ENCODE measurements at regions not wholly inside any gene's neighbourhood (a gene's known extent, or its start where the extent isn't known, plus 50 kb on each side); places are given as distances from the start of the nearest gene placed in this dataset.

DNA sequence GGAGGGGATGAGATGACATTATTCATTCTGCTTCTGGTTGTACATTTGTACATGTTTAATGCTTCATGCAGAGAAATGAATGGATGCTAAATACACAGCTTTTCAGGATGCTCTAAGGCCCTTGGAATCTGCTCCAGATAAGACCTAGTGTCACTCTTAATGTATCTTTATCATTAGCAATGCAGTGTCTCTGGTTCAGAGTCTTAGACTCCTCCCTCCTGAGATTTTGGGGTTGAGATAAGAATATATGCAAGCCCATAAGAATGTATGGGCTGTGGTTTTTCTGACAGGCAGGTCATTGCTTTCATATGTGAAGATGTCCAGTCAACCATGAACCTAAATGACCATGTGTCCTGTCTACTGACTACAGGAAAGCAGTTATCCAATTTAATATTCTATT is 415.5 kb downstream of the RPS6KC1 start:
- H3K4me3 Mint-ChIP-seq: no peak overlapping the region
- H3K9me3 Mint-ChIP-seq: peaks cover 7% of the 10 kb centered on the region; the same call in 1 of the 2 replicates
- no peak for TF ChIP-seq JAZF1 (CRISPR knock-in tag; IDR thresholded peaks at IDR 0.05)
- no peak for TF ChIP-seq JUN (CRISPR knock-in tag; IDR thresholded peaks at IDR 0.05)
- no peak for TF ChIP-seq RORB (CRISPR knock-in tag; IDR thresholded peaks at IDR 0.05)
- TF ChIP-seq CREM (CRISPR knock-in tag; IDR thresholded peaks at IDR 0.05): no peak
- TF ChIP-seq, protein P1, sequence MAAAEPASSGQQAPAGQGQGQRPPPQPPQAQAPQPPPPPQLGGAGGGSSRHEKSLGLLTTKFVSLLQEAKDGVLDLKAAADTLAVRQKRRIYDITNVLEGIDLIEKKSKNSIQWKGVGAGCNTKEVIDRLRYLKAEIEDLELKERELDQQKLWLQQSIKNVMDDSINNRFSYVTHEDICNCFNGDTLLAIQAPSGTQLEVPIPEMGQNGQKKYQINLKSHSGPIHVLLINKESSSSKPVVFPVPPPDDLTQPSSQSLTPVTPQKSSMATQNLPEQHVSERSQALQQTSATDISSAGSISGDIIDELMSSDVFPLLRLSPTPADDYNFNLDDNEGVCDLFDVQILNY (CRISPR knock-in tag; IDR thresholded peaks at IDR 0.05): no peak
- TF ChIP-seq, protein P2, sequence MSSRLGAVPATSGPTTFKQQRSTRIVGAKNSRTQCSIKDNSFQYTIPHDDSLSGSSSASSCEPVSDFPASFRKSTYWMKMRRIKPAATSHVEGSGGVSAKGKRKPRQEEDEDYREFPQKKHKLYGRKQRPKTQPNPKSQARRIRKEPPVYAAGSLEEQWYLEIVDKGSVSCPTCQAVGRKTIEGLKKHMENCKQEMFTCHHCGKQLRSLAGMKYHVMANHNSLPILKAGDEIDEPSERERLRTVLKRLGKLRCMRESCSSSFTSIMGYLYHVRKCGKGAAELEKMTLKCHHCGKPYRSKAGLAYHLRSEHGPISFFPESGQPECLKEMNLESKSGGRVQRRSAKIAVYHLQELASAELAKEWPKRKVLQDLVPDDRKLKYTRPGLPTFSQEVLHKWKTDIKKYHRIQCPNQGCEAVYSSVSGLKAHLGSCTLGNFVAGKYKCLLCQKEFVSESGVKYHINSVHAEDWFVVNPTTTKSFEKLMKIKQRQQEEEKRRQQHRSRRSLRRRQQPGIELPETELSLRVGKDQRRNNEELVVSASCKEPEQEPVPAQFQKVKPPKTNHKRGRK (CRISPR knock-in tag; IDR thresholded peaks at IDR 0.05; ENCODE audit: borderline replicate concordance): no peak
- no peak for TF ChIP-seq HMGA2 (CRISPR knock-in tag; IDR thresholded peaks at IDR 0.05)
- TF ChIP-seq, protein P3, sequence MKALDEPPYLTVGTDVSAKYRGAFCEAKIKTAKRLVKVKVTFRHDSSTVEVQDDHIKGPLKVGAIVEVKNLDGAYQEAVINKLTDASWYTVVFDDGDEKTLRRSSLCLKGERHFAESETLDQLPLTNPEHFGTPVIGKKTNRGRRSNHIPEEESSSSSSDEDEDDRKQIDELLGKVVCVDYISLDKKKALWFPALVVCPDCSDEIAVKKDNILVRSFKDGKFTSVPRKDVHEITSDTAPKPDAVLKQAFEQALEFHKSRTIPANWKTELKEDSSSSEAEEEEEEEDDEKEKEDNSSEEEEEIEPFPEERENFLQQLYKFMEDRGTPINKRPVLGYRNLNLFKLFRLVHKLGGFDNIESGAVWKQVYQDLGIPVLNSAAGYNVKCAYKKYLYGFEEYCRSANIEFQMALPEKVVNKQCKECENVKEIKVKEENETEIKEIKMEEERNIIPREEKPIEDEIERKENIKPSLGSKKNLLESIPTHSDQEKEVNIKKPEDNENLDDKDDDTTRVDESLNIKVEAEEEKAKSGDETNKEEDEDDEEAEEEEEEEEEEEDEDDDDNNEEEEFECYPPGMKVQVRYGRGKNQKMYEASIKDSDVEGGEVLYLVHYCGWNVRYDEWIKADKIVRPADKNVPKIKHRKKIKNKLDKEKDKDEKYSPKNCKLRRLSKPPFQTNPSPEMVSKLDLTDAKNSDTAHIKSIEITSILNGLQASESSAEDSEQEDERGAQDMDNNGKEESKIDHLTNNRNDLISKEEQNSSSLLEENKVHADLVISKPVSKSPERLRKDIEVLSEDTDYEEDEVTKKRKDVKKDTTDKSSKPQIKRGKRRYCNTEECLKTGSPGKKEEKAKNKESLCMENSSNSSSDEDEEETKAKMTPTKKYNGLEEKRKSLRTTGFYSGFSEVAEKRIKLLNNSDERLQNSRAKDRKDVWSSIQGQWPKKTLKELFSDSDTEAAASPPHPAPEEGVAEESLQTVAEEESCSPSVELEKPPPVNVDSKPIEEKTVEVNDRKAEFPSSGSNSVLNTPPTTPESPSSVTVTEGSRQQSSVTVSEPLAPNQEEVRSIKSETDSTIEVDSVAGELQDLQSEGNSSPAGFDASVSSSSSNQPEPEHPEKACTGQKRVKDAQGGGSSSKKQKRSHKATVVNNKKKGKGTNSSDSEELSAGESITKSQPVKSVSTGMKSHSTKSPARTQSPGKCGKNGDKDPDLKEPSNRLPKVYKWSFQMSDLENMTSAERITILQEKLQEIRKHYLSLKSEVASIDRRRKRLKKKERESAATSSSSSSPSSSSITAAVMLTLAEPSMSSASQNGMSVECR (CRISPR knock-in tag; IDR thresholded peaks at IDR 0.05; ENCODE audit: borderline replicate concordance): no peak
- TF ChIP-seq, protein P4, sequence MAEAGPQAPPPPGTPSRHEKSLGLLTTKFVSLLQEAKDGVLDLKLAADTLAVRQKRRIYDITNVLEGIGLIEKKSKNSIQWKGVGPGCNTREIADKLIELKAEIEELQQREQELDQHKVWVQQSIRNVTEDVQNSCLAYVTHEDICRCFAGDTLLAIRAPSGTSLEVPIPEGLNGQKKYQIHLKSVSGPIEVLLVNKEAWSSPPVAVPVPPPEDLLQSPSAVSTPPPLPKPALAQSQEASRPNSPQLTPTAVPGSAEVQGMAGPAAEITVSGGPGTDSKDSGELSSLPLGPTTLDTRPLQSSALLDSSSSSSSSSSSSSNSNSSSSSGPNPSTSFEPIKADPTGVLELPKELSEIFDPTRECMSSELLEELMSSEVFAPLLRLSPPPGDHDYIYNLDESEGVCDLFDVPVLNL (CRISPR knock-in tag; IDR thresholded peaks at IDR 0.05; ENCODE audit: borderline replicate concordance, low read depth): no peak
- TF ChIP-seq, protein P5, sequence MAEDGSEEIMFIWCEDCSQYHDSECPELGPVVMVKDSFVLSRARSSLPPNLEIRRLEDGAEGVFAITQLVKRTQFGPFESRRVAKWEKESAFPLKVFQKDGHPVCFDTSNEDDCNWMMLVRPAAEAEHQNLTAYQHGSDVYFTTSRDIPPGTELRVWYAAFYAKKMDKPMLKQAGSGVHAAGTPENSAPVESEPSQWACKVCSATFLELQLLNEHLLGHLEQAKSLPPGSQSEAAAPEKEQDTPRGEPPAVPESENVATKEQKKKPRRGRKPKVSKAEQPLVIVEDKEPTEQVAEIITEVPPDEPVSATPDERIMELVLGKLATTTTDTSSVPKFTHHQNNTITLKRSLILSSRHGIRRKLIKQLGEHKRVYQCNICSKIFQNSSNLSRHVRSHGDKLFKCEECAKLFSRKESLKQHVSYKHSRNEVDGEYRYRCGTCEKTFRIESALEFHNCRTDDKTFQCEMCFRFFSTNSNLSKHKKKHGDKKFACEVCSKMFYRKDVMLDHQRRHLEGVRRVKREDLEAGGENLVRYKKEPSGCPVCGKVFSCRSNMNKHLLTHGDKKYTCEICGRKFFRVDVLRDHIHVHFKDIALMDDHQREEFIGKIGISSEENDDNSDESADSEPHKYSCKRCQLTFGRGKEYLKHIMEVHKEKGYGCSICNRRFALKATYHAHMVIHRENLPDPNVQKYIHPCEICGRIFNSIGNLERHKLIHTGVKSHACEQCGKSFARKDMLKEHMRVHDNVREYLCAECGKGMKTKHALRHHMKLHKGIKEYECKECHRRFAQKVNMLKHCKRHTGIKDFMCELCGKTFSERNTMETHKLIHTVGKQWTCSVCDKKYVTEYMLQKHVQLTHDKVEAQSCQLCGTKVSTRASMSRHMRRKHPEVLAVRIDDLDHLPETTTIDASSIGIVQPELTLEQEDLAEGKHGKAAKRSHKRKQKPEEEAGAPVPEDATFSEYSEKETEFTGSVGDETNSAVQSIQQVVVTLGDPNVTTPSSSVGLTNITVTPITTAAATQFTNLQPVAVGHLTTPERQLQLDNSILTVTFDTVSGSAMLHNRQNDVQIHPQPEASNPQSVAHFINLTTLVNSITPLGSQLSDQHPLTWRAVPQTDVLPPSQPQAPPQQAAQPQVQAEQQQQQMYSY (CRISPR knock-in tag; IDR thresholded peaks at IDR 0.05): no peak
- no peak for TF ChIP-seq OVOL2 (CRISPR knock-in tag; IDR thresholded peaks at IDR 0.05; ENCODE audit: borderline replicate concordance)
- TF ChIP-seq, protein P6, sequence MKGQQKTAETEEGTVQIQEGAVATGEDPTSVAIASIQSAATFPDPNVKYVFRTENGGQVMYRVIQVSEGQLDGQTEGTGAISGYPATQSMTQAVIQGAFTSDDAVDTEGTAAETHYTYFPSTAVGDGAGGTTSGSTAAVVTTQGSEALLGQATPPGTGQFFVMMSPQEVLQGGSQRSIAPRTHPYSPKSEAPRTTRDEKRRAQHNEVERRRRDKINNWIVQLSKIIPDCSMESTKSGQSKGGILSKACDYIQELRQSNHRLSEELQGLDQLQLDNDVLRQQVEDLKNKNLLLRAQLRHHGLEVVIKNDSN (CRISPR knock-in tag; IDR thresholded peaks at IDR 0.05): no peak
- TF ChIP-seq, protein P7, sequence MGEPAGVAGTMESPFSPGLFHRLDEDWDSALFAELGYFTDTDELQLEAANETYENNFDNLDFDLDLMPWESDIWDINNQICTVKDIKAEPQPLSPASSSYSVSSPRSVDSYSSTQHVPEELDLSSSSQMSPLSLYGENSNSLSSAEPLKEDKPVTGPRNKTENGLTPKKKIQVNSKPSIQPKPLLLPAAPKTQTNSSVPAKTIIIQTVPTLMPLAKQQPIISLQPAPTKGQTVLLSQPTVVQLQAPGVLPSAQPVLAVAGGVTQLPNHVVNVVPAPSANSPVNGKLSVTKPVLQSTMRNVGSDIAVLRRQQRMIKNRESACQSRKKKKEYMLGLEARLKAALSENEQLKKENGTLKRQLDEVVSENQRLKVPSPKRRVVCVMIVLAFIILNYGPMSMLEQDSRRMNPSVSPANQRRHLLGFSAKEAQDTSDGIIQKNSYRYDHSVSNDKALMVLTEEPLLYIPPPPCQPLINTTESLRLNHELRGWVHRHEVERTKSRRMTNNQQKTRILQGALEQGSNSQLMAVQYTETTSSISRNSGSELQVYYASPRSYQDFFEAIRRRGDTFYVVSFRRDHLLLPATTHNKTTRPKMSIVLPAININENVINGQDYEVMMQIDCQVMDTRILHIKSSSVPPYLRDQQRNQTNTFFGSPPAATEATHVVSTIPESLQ (CRISPR knock-in tag; IDR thresholded peaks at IDR 0.05): no peak
- TF ChIP-seq TEAD1 (CRISPR knock-in tag; IDR thresholded peaks at IDR 0.05): no peak
- no peak for ATAC-seq
- H3K27ac Mint-ChIP-seq: no peak overlapping the region
- H3K36me3 Mint-ChIP-seq: no peaks in the 10 kb centered on the region
- H3K4me1 Mint-ChIP-seq: no peaks in the 10 kb centered on the region
- ChIA-PET CTCF (no interaction called here), POLR2A (no interaction called here)
- peaks cover 2% of the 10 kb centered on the region; the same call in 1 of the 2 replicates for H3K27me3 Mint-ChIP-seq (ENCODE audit: low read depth)
- no peak for DNase-seq (ENCODE audit: low spot score)
